Body of pancreas (tissue), 4 donors: ENCODE measurements at regions not wholly inside any gene's neighbourhood (a gene's known extent, or its start where the extent isn't known, plus 50 kb on each side); places are given as distances from the start of the nearest gene placed in this dataset.
A peak's percentile ranks its signal among the peaks of the same experiment; 100 is the strongest.

Experiments used
- ATAC-seq: fragments of 150-250 bp; one replicate; pipeline ENCODE4 v1.9.1; 2016
- DNase-seq, 4 donors: peaks; one replicate each; pipeline ENCODE4 v3.0.0-alpha.2; 2019
- H3K27ac ChIP-seq, 4 donors: fragments of 200-600 bp; sonication (generic); 1 replicate in 3 of 4; 2 replicates in 1 of 4; pipeline versions ENCODE4 v1.5.1 to v1.6.1; 2016 to 2019; ENCODE audit warnings: mild to moderate bottlenecking in 1 of 4, mixed read lengths in 1 of 4, moderate library complexity in 1 of 4
- H3K27me3 ChIP-seq, 2 donors: fragments of 200-600 bp; sonication (generic); one replicate each; pipeline ENCODE4 v1.6.0; 2016; ENCODE audit warnings: mild to moderate bottlenecking in 1 of 2
- H3K36me3 ChIP-seq, 2 donors: fragments of 200-600 bp; sonication (generic); replicated peaks in 1 of 2; 2 replicates each; pipeline ENCODE4 v1.5.1; 2016; ENCODE audit warnings: low read depth in 2 of 2; ENCODE audit not compliant: insufficient read depth in 1 of 2
- H3K4me1 ChIP-seq: fragments of 200-600 bp; sonication (generic); one replicate; pipeline ENCODE4 v1.6.0; 2016
- H3K4me3 ChIP-seq, 2 donors: fragments of 200-600 bp; sonication (generic); 1 replicate in 1 of 2; 2 replicates in 1 of 2; pipeline ENCODE4 v1.5.1; 2016 to 2019
- H3K9me3 ChIP-seq, 3 donors: fragments of 200-600 bp; sonication (generic); 1 replicate in 2 of 3; 2 replicates in 1 of 3; pipeline ENCODE4 v1.5.1; 2016
- POLR2A ChIP-seq, 3 donors: fragments of 450-650 bp; IDR thresholded peaks; one replicate each; pipeline ENCODE4 v1.6.1; 2016; ENCODE audit warnings: antibody characterized with exemption in 3 of 3, mild to moderate bottlenecking in 2 of 3
- WGBS, 2 donors: methylation state at CpG; one replicate each; pipeline ENCODE4 v1.1.5; 2017; 5-methylcytosine and 5-hydroxymethylcytosine counted together
- intact Hi-C: fragments of 100-400 bp; cut with DNase I; formaldehyde crosslinking; loops from one replicate; pipeline ENCODE4 v1.15.1; 2023
- TF ChIP-seq, protein P1 (sequence below), 7 experiments: fragments of 450-650 bp in 4 of 7; fragments of 200-600 bp in 3 of 7; sonication (generic) in 3 of 7; IDR thresholded peaks; one replicate each; pipeline ENCODE4 v1.5.1; 2016 to 2019; ENCODE audit warnings: antibody characterized with exemption in 7 of 7

DNA sequence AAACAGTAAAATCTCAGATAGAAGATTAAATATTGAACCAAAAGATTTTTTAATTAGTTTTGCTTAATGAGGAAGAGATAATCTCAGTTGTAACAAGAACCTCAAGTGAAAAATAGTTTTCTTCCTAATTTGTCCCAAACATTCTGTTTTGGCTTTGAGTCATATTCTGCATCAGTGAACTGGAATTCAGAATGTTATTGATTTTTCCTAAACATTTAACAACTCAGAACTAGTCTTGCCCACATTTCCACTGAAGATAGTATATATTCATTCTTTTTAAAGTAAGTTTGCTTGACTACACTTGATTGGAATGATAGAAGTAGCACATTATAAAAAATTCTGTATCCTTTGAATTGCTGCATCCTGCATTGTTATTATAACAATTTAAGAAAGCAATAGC lies 85.7 kb upstream of the UGP2 start:
- intact Hi-C loops: no loop called here
- peaks cover 6% of the 10 kb centered on the region for H3K4me1 ChIP-seq
- ATAC-seq (no peak), DNase-seq (no peak)
- no peaks in the 10 kb centered on the region for H3K27me3 ChIP-seq
- no peak overlapping the region for H3K27ac ChIP-seq
- no peaks in the 10 kb centered on the region for H3K36me3 ChIP-seq
- no peak overlapping the region for H3K4me3 ChIP-seq
- TF ChIP-seq, protein P1, sequence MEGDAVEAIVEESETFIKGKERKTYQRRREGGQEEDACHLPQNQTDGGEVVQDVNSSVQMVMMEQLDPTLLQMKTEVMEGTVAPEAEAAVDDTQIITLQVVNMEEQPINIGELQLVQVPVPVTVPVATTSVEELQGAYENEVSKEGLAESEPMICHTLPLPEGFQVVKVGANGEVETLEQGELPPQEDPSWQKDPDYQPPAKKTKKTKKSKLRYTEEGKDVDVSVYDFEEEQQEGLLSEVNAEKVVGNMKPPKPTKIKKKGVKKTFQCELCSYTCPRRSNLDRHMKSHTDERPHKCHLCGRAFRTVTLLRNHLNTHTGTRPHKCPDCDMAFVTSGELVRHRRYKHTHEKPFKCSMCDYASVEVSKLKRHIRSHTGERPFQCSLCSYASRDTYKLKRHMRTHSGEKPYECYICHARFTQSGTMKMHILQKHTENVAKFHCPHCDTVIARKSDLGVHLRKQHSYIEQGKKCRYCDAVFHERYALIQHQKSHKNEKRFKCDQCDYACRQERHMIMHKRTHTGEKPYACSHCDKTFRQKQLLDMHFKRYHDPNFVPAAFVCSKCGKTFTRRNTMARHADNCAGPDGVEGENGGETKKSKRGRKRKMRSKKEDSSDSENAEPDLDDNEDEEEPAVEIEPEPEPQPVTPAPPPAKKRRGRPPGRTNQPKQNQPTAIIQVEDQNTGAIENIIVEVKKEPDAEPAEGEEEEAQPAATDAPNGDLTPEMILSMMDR (IDR thresholded peaks at IDR 0.05): no peak
- TF ChIP-seq POLR2A (IDR thresholded peaks at IDR 0.05): no peak
- H3K9me3 ChIP-seq: no peaks in the 10 kb centered on the region

GRCh38 chr2:63763391-63763941 lies 78.2 kb upstream of the UGP2 start:
- TF ChIP-seq POLR2A (IDR thresholded peaks at IDR 0.05): no peak
- TF ChIP-seq, protein P1 (IDR thresholded peaks at IDR 0.05): no peak
- no peak overlapping the region for H3K27ac ChIP-seq
- H3K4me3 ChIP-seq: no peak overlapping the region
- no peaks in the 10 kb centered on the region for H3K36me3 ChIP-seq
- no peaks in the 10 kb centered on the region for H3K9me3 ChIP-seq
- DNase-seq (peak in 3 of 4 donors; percentile 5 to 19 (median 9)), ATAC-seq (no peak)
- no peaks in the 10 kb centered on the region for H3K4me1 ChIP-seq
- H3K27me3 ChIP-seq: no peaks in the 10 kb centered on the region
- intact Hi-C loops: no loop called here
- WGBS, 2 donors: 65 to 85% methylated on average over 4 of the region's 4 CpGs

GRCh38 chr2:63764630-63765029 lies 77.1 kb upstream of the UGP2 start:
- 56 to 67% methylated on average over 2 of the region's 2 CpGs for WGBS, 2 donors
- Histone ChIP-seq H3K27me3 (no peaks in the 10 kb centered on the region), H3K27ac (no peak overlapping the region), H3K9me3 (no peaks in the 10 kb centered on the region), H3K4me3 (no peak overlapping the region), H3K36me3 (no peaks in the 10 kb centered on the region), H3K4me1 (no peaks in the 10 kb centered on the region)
- DNase-seq (no peak), ATAC-seq (no peak)
- TF ChIP-seq, protein P1 (IDR thresholded peaks at IDR 0.05): no peak
- no peak for TF ChIP-seq POLR2A (IDR thresholded peaks at IDR 0.05)
- intact Hi-C loops: no loop called here

- no peak overlapping the region for H3K4me3 ChIP-seq
- no peak for TF ChIP-seq POLR2A (IDR thresholded peaks at IDR 0.05)
- TF ChIP-seq, protein P1 (IDR thresholded peaks at IDR 0.05): no peak
- no peaks in the 10 kb centered on the region for H3K4me1 ChIP-seq
- DNase-seq (no peak), ATAC-seq (no peak)
- 81 to 87% methylated on average over 2 of the region's 2 CpGs for WGBS, 2 donors
- intact Hi-C loops: no loop called here
- H3K36me3 ChIP-seq: no peaks in the 10 kb centered on the region
- H3K27me3 ChIP-seq: no peaks in the 10 kb centered on the region
- H3K9me3 ChIP-seq: no peaks in the 10 kb centered on the region
- H3K27ac ChIP-seq: no peak overlapping the region
These were observed 76.6 kb upstream of the UGP2 start for GRCh38 chr2:63765117-63765516.

DNA sequence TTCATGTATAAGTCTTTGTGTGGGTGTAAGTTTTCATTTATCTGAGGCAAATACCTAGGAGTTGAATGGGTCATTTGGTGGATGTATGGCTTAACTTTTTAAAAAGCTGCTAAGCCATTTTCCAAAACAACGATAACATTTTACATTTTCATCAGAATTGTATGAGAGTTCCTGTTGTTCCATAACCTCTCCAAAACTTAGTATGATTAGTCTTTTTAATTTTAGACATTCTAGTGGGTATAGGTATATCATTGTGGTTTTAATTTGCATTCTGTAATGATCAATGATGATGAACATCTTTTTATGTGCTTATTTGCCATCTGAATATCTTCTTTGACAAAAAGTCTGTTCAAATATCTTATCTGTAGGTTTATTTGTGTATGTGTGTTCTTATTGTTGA lies 74.4 kb upstream of the UGP2 start:
- H3K27ac ChIP-seq: no peak overlapping the region
- no peaks in the 10 kb centered on the region for H3K27me3 ChIP-seq
- H3K4me1 ChIP-seq: no peaks in the 10 kb centered on the region
- 78 to 89% methylated on average over 1 of the region's 1 CpG for WGBS, 2 donors
- TF ChIP-seq, protein P1 (IDR thresholded peaks at IDR 0.05): no peak
- no peak for TF ChIP-seq POLR2A (IDR thresholded peaks at IDR 0.05)
- intact Hi-C loops: no loop called here
- no peak for DNase-seq
- no peak for ATAC-seq
- H3K9me3 ChIP-seq: no peaks in the 10 kb centered on the region
- H3K4me3 ChIP-seq: no peak overlapping the region
- no peaks in the 10 kb centered on the region for H3K36me3 ChIP-seq
